Fibroblast of villous mesenchyme (primary cell): ENCODE measurements at regions not wholly inside any gene's neighbourhood (a gene's known extent, or its start where the extent isn't known, plus 50 kb on each side); places are given as distances from the start of the nearest gene placed in this dataset.
A peak's percentile ranks its signal among the peaks of the same experiment; 100 is the strongest.

Source experiments
- DNase-seq: peaks from one replicate; pipeline ENCODE4 v3.0.0-alpha.2; 2010; ENCODE audit warnings: low read depth
- H3K4me3 ChIP-seq: 2 replicates; pipeline ENCODE4 v1.5.1; 2011; ENCODE audit warnings: low read depth, mild to moderate bottlenecking, low read length
- TF ChIP-seq, protein P1 (sequence below): IDR thresholded peaks from 2 replicates; pipeline ENCODE4 v1.5.1; 2012; ENCODE audit warnings: low read depth, mild to moderate bottlenecking, low read length; ENCODE audit not compliant: insufficient read depth

DNA sequence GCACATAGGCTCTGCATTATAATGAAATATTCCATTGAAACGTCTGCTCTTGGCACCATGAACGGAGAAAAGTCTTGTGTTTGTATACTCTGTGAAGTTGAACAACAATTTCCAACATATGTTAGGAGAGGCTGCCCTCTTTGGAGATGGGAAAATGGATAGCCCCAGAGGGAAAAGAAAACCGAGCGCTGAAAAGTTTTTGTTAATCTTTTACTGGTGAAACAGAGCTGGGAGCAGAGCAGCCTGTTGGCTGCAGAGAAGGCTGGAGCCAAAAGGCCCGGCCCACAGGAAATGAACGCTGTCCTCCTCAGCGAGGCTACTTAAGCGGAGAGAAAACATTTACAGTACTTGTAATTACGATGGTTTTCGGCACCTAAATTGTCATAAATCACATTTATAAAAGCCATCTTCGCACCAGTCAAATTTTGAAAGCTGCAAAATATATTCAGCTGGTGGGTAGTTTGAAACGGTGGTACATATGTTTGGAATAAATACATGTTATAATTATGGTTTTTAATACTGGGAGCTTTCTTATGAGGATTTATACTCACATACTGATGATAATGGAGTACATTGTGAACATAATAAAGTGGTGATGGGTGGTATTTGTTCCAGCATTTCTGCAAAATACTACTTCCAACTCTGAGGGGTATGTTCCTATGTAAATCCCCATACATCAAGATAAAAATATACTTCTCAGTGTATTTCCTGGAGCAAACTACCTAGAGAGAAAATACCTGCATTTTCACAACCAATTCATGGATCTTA lies 129.6 kb upstream of the CNTLN start:
- TF ChIP-seq, protein P1, sequence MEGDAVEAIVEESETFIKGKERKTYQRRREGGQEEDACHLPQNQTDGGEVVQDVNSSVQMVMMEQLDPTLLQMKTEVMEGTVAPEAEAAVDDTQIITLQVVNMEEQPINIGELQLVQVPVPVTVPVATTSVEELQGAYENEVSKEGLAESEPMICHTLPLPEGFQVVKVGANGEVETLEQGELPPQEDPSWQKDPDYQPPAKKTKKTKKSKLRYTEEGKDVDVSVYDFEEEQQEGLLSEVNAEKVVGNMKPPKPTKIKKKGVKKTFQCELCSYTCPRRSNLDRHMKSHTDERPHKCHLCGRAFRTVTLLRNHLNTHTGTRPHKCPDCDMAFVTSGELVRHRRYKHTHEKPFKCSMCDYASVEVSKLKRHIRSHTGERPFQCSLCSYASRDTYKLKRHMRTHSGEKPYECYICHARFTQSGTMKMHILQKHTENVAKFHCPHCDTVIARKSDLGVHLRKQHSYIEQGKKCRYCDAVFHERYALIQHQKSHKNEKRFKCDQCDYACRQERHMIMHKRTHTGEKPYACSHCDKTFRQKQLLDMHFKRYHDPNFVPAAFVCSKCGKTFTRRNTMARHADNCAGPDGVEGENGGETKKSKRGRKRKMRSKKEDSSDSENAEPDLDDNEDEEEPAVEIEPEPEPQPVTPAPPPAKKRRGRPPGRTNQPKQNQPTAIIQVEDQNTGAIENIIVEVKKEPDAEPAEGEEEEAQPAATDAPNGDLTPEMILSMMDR: no peak
- H3K4me3 ChIP-seq: peak overlapping the region; percentile 36
- peak; percentile 85 for DNase-seq

DNA sequence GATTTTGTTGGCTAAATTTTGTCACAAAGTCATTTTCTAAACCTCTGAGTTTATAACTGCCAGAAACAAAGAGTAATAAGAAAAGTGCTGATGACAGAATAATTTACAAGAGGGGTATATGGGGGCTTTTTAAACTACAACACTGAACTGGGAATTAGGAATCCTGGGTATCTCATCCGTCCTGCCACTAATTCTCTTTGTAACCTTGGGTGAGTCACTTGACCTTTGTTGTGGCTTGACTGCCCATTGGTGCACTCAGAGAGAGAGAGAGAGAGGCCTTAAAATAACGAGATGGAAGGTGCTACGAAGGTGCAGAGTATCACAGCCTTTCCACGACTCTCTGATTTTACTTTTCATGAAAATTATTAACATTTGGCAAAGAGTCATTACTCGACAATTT lies 130.3 kb upstream of the CNTLN start:
- H3K4me3 ChIP-seq: no peak overlapping the region
- TF ChIP-seq, protein P1: no peak
- peak; percentile 42 for DNase-seq

DNA sequence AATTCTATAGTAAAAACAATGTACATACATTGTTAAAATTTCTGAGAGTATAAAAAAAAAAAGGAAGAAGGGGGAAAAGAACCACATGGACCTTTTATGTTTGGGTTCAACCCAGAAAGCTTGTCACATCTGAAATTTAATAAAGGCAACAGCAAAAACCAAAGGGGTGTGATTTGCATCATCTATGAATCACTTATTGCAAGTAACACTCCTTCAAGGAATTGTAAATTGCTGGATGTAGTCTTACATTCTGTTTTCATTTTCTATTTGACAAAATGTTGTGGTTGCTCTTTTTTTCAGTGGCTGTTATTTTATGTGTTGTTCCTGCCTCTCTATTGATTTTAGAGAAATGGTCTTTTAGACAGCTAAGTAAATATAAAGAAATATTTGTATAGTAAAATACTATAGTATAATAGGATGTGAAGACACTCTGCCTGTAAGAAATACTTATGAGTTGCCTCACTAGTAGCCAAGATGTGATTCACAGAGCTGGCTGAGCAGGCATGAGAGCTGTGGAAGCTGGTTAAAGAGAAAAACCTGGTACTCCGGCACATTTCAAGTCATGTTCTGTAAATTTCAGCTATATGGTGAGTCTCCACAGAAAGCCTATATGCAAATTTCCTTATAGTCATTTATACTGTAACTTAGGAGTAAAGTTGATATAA lies 131.1 kb upstream of the CNTLN start:
- no peak overlapping the region for H3K4me3 ChIP-seq
- TF ChIP-seq, protein P1: no peak

DNA sequence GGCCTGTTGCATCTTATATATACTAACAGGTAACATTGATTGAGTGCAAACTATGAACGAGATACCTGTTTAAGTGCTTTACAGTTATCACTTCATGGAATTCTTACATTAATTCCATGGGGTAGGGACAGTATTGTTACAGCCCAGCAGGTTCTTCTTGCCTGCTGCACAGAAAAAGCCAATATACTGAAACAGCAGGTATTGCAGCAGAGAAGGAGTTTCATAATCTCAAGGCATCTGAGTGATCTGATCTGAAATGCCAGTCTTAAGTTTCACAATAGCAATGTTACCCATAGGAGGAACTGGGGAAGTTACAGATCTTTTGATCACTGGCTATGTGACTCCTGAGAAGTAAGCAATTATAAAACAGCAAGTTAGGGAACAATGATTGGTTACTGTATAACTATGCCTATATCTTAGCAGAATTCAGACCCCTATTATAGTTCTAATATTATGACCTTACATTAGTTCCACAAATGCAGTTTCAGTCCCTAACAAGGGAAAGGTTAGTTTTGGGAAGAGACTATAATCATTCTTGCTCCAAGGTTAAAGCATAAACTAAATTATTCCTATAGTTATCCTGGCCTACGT lies 126.5 kb upstream of the BNC2 start:
- TF ChIP-seq, protein P1: no peak
- no peak overlapping the region for H3K4me3 ChIP-seq
- DNase-seq: no peak

More for the DNA sequence above, 131.1 kb upstream of the CNTLN start:
- DNase-seq: peak; percentile 13

DNA sequence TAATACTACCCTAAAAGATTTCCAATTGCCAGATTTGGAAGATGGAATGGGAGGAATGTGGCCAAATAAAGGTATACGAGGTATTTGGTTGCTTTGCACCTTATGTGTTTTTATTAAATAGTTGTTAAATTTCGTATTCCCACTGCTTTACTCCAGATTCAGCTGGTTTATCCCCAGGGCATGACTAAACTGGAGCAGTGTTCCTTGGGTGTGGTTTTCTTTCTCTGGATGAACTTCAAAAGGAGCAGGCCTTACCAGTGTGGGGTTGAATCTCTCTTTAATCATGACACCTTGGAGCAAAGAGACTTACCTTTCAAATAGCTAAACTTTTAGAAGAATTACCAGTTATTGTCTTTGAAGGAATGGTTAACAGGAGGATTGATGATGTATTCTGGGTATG lies 121.7 kb upstream of the BNC2 start:
- H3K4me3 ChIP-seq: no peak overlapping the region
- no peak for DNase-seq
- TF ChIP-seq, protein P1: no peak

DNA sequence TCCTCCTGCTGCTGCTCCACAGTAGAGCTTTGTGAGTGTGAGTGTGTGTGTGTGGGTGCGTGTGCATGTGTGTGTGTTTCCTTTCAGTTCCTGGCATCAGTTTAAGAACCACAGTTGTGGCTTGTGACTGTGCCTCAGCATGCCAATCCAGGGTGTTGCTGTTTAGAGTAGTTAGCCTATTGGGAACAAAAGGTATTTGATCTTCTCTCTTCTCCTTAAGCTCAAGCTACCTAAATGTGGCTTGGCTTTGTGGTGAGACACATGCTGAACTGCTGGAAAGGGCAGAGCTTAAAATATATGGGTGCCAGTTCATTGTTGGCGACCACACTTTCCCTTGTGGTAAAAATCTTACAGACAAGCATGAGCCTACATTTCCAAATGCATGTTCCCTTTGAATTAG lies 116.6 kb upstream of the BNC2 start:
- TF ChIP-seq, protein P1: no peak
- peak; percentile 6 for DNase-seq
- no peak overlapping the region for H3K4me3 ChIP-seq
